HG02884 (cell line): ENCODE measurements at regions not wholly inside any gene's neighbourhood (a gene's known extent, or its start where the extent isn't known, plus 50 kb on each side); places are given as distances from the start of the nearest gene placed in this dataset.

Source experiments
- ATAC-seq: cut with Tn5 transposase; IDR thresholded peaks from one replicate; pipeline ENCODE4 v1.9.1; 2021; ENCODE audit warnings: mild to moderate bottlenecking, moderate library complexity; ENCODE audit not compliant: unreplicated experiment

GRCh38 chr5:72032788-72033187 is 74.5 kb upstream of the MAP1B start:
- ATAC-seq = no peak

GRCh38 chr5:72034770-72035169 is 72.5 kb upstream of the MAP1B start:
- ATAC-seq = no peak

- no peak for ATAC-seq
Measured at GRCh38 chr5:72035831-72036230, 71.4 kb upstream of the MAP1B start.

GRCh38 chr5:72036951-72037350 is 70.3 kb upstream of the MAP1B start:
- no peak for ATAC-seq

- ATAC-seq = no peak
Measured at GRCh38 chr5:72040513-72040912, 66.8 kb upstream of the MAP1B start.

GRCh38 chr5:72041654-72042053 is 65.6 kb upstream of the MAP1B start:
- ATAC-seq = no peak

- no peak for ATAC-seq
Measured at GRCh38 chr5:72042097-72042496, 65.2 kb upstream of the MAP1B start.

- no peak for ATAC-seq
Measured at GRCh38 chr5:72045692-72046091, 61.6 kb upstream of the MAP1B start.

- ATAC-seq = no peak
Measured at GRCh38 chr5:72046106-72046505, 61.2 kb upstream of the MAP1B start.

- no peak for ATAC-seq
Measured at GRCh38 chr5:72055636-72056035, 51.6 kb upstream of the MAP1B start.
